ENCODE measurements at regions not wholly inside any gene's neighbourhood (a gene's known extent, or its start where the extent isn't known, plus 50 kb on each side); places are given as distances from the start of the nearest gene placed in this dataset.

GRCh38 chr3:168824107-168824506 is 728.4 kb upstream of the GOLIM4 start:
- no peaks in the 10 kb centered on the region for H3K9me3 Mint-ChIP-seq
- no peak overlapping the region for H3K27ac Mint-ChIP-seq
- no peaks in the 10 kb centered on the region for H3K27me3 Mint-ChIP-seq (ENCODE audit: low read depth)
- no peaks in the 10 kb centered on the region for H3K36me3 Mint-ChIP-seq
- CTCF ChIA-PET: interaction anchor here (0.6 kb wide), 1 partner anchor 159 kb away, joined by 4 read pairs; no protein-coding TSS in a partner anchor
- ATAC-seq (no peak), DNase-seq (ENCODE audit: low spot score) (no peak)
- H3K4me1 Mint-ChIP-seq: peaks cover 44% of the 10 kb centered on the region
- TF ChIP-seq TCF7 (CRISPR knock-in tag; IDR thresholded peaks at IDR 0.05; ENCODE audit: low read depth): no peak
- TF ChIP-seq SP1 (CRISPR knock-in tag; conservative IDR thresholded peaks at IDR 0.05): no peak
- no peak for TF ChIP-seq GABPB1 (CRISPR knock-in tag; IDR thresholded peaks at IDR 0.05)
- POLR2A ChIA-PET: no interaction called here
- no peak overlapping the region for H3K4me3 Mint-ChIP-seq

GRCh38 chr3:168823466-168823865 is 727.7 kb upstream of the GOLIM4 start:
- Mint-ChIP-seq H3K4me3 (no peak overlapping the region), H3K27ac (no peak overlapping the region), H3K9me3 (no peaks in the 10 kb centered on the region), H3K27me3 (ENCODE audit: low read depth) (no peaks in the 10 kb centered on the region), H3K4me1 (peaks cover 38% of the 10 kb centered on the region), H3K36me3 (no peaks in the 10 kb centered on the region)
- no peak for ATAC-seq
- POLR2A ChIA-PET: interaction anchor here (0.6 kb wide), 3 partner anchors 121 to 985 kb away, joined by 3 to 6 read pairs (median 4); no protein-coding TSS in a partner anchor
- no peak for DNase-seq (ENCODE audit: low spot score)
- CTCF ChIA-PET: interaction anchor here (0.6 to 1.2 kb wide), 2 partner anchors 10 to 159 kb away, joined by 3 to 4 read pairs; no protein-coding TSS in a partner anchor
- TF ChIP-seq SOX15 (CRISPR knock-in tag; IDR thresholded peaks at IDR 0.05) (no peak), MXD4 (CRISPR knock-in tag; IDR thresholded peaks at IDR 0.05; ENCODE audit: borderline replicate concordance) (no peak), TP53 (CRISPR knock-in tag; IDR thresholded peaks at IDR 0.05) (no peak), RELA (CRISPR knock-in tag; IDR thresholded peaks at IDR 0.05; ENCODE audit: borderline replicate concordance) (no peak), ZNF219 (CRISPR knock-in tag; IDR thresholded peaks at IDR 0.05; ENCODE audit: borderline replicate concordance) (no peak), AFF4 (CRISPR knock-in tag; IDR thresholded peaks at IDR 0.05; ENCODE audit: borderline replicate concordance) (no peak), HMGA2 (CRISPR knock-in tag; IDR thresholded peaks at IDR 0.05) (no peak), ATF3 (CRISPR knock-in tag; conservative IDR thresholded peaks at IDR 0.05) (no peak), ZNF232 (CRISPR knock-in tag; IDR thresholded peaks at IDR 0.05) (no peak), EMX1 (CRISPR knock-in tag; IDR thresholded peaks at IDR 0.05) (no peak), ZNF121 (CRISPR knock-in tag; IDR thresholded peaks at IDR 0.05) (no peak), STAT6 (CRISPR knock-in tag; conservative IDR thresholded peaks at IDR 0.05; ENCODE audit: low read depth) (no peak), ATF6 (CRISPR knock-in tag; IDR thresholded peaks at IDR 0.05) (no peak), JUN (CRISPR knock-in tag; IDR thresholded peaks at IDR 0.05) (no peak), PRRX2 (CRISPR knock-in tag; IDR thresholded peaks at IDR 0.05) (no peak), ESRRA (CRISPR knock-in tag; IDR thresholded peaks at IDR 0.05; ENCODE audit: borderline replicate concordance) (no peak), RORB (CRISPR knock-in tag; IDR thresholded peaks at IDR 0.05) (no peak), ZNF263 (CRISPR knock-in tag; IDR thresholded peaks at IDR 0.05; ENCODE audit: low read depth) (no peak)
- TF ChIP-seq, protein P1, sequence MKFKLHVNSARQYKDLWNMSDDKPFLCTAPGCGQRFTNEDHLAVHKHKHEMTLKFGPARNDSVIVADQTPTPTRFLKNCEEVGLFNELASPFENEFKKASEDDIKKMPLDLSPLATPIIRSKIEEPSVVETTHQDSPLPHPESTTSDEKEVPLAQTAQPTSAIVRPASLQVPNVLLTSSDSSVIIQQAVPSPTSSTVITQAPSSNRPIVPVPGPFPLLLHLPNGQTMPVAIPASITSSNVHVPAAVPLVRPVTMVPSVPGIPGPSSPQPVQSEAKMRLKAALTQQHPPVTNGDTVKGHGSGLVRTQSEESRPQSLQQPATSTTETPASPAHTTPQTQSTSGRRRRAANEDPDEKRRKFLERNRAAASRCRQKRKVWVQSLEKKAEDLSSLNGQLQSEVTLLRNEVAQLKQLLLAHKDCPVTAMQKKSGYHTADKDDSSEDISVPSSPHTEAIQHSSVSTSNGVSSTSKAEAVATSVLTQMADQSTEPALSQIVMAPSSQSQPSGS (CRISPR knock-in tag; IDR thresholded peaks at IDR 0.05; ENCODE audit: borderline replicate concordance, low read depth): no peak
- TF ChIP-seq, protein P2, sequence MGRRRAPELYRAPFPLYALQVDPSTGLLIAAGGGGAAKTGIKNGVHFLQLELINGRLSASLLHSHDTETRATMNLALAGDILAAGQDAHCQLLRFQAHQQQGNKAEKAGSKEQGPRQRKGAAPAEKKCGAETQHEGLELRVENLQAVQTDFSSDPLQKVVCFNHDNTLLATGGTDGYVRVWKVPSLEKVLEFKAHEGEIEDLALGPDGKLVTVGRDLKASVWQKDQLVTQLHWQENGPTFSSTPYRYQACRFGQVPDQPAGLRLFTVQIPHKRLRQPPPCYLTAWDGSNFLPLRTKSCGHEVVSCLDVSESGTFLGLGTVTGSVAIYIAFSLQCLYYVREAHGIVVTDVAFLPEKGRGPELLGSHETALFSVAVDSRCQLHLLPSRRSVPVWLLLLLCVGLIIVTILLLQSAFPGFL (CRISPR knock-in tag; IDR thresholded peaks at IDR 0.05; ENCODE audit: borderline replicate concordance): no peak
